A172 (cell line): ENCODE measurements at regions not wholly inside any gene's neighbourhood (a gene's known extent, or its start where the extent isn't known, plus 50 kb on each side); places are given as distances from the start of the nearest gene placed in this dataset.
"Not testable (repeated sequence)": the region's sequence is repeated elsewhere in the genome, so short reads cannot be mapped to it uniquely, and the experiment has no call there.

Source experiments
- DNase-seq: peaks from one replicate; pipeline ENCODE4 v3.0.0-alpha.2; 2015; ENCODE audit warnings: low spot score

DNA sequence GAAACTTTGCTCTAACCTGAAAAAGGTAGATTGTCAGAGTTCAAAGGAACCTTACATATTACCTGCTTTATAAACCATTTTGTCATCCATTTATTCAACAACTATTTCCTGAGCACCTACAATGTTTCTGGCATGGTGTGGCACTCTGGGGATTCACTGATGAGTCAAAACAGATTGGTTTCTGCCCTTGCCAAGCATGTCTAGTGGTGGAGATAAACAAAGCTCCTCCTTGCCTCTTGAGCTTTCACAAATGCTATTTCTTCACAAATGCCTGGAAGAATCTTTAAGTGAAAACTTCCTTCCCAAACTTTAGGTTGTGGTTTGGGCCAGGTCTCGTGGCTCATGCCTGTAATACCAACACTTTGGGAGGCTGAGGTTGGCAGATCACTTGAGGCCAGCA, 85.1 kb upstream of the RELN start:
- peak; percentile 2 for DNase-seq

DNA sequence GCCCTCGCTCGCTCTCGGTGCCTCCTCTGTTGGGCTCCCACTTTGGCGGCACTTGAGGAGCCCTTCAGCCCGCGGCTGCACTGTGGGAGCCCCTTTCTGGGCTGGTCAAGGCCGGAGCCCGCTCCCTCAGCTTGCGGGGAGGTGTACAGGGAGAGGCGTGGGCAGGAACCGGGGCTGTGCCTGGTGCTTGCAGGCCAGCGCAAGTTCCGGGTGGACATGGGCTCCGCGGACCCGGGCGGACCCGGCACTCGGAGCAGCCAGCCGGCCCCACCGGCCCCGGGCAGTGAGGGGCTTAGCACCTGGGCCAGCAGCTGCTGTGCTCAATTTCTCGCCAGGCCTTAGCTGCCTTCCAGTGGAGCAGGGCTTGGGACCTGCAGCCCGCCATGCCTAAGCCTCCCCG, 82.2 kb upstream of the RELN start:
- not testable (repeated sequence) for DNase-seq

DNA sequence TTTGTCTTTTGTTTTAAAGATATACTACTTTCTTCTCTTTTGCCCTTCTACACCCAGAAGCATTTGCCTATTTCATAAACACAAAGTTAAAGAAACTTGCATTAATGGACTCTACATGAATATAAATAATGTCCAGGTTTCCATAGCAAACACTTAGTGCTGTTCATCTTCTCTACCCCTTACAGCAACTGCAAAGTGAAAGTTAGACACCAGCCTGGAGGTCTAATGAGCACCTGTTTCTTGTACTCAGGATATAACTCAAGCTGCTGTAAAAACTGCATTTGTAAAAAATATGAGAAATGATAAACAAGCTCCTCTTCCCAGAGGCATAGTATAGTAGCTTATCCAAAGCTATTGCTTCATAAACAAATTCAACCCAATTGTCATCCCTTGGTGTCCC, 76.0 kb upstream of the RELN start:
- no peak for DNase-seq

DNA sequence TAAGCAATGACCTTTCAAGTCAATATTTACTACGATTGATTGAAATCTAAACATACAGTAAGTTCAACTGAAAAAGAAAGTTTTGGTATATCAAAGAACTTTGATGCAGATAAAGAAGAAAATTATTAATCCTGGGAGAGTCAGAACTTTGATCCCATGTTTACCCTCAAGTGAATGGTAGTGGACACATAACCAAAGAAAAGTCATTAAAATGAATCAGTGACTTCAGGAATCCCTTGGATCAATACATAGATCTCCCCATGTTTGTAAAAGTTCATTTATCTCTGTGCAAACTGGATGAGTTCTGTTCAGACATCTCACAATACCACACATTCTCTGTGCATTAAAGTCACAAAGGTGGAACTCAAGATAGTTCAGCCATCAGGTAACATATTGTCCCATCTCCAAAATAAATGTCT, 75.5 kb upstream of the RELN start:
- no peak for DNase-seq

DNA sequence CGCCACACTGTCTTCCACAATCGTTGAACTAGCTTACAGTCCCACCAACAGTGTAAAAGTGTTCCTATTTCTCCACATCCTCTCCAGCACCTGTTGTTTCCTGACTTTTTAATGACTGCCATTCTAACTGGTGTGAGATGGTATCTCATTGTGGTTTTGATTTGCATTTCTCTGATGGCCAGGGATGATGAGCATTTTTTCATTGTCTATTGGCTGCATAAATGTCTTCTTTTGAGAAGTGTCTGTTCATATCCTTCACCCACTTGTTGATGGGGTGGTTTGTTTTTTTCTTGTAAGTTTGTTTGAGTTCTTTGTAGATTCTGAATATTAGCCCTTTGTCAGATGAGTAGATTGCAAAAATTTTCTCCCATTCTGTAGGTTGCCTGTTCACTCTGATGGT, 74.3 kb upstream of the RELN start:
- DNase-seq, result not testable (repeated sequence)

DNA sequence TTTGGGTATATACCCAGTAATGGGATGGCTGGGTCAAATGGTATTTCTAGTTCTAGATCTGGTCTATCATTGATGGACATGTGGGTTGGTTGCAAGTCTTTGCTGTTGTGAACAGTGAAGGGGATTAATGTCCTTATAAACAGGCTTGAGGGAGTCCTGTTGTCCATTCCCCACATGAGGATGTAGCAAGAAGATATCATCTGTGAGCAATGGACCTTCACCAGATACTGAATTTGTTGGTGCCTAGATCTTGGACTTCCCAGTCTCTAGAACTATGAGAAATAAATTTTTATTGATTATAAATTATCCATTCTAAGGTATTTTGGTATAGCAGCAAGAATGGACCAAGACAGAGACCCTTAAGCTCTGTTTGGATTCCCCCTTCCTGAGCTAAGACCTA, 72.2 kb upstream of the RELN start:
- DNase-seq, result no peak

DNA sequence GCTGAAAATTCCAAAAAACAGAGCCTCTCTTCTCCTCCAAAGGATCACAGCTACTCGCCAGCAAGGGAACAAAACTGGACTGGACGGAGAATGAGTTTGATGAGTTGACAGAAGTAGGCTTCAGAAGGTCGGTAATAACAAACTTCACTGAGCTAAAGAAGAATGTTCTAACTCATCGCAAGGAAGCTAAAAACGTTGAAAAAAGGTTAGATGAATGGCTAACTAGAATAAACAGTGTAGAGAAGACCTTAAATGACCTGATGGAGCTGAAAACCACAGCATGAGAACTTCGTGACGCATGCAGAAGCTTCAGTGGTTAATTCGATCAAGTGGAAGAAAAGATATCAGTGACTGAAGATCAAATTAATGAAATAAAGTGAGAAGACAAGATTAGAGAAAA, 70.4 kb upstream of the RELN start:
- not testable (repeated sequence) for DNase-seq

DNA sequence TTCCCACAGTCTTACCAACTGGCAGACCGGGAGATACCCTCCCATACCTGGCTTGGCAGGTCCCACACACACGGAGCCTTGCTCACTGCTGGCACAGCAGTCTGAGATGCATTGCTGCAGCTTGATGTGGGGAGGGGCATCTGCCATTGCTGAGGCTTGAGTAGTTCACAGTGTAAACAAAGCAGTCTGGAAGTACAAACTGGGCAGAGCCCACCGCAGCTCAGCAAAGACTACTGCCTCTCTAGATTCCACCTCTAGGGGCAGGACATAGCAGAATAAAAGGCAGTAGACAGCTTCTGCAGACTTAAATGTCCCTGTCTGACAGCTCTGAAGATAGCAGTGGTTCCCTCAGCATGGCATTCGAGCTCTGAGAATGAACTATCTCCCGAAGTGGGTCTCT, 69.6 kb upstream of the RELN start:
- no peak for DNase-seq

DNA sequence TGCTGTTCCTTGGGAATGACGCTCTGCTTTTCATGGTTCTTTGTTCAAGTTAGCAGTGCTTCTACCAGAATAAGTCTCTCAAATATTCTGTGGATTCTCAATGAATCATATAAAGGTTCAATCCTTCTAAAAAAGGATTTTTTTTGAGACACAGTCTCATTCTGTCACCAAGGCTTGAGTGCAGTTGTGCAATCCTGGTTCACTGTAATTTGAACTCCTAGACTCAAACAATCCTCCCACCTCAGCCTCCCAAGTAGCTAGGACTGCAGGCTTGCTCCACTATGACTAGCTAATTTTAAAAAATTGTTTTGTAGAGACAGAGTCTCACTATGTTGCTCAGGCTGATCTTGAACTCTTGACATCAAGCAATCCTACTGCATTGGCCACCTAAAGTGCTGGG, 64.9 kb upstream of the RELN start:
- DNase-seq, result no peak

DNA sequence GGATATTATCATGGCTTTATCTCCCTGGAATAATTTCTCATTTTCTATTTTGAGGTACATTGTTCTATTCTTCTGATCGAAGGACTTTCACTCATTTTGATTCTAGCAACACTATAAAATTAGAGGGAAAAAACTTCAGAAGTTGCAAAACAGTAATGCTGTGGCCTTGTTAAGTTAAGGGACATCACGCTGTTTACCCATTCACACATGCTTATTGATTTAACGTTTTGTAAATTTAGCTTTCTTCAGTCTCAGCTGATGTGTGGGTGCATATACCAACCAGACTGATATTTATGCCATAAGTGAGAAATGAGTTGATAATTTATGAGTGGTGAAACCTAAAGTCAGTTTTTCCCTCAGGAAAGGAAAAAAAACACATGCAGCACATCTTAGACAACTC, 63.5 kb upstream of the RELN start:
- DNase-seq, result no peak

DNA sequence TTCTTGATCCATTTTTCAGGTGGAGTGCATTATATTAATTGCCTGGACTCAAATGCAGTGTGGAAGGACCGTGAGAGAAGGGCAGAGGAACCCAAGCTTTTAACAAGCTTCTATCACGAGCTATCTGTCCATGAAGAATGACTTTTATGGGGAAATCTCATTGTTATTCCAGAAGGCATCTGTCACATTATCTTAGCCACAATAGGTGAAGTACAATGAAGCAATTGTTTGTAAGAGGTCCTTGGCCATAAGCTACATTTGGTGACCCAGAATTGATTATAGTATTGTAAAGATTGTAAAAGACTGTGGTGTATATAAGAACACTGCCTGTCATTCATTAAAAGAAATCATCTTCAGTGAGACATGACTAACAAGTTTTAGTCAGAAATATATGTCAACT, 58.6 kb upstream of the RELN start:
- no peak for DNase-seq

DNA sequence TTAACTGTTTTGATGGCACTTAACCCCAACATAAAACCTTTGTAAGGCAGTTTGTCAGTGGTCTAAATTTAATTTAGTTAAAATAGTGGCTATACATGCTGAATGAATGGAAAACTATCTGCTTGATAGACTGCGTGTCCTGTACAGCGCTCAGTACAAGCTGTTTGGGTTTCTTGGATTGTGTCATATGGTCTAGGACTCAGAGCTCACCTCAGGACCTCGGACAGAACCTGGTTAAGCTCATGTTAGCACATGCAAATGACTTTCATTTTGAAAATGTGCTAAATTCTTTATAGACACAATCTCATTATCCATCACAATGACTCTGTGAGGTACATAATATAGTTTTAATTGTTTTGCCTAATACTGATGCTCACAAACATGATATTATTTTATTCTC, 55.7 kb upstream of the RELN start:
- DNase-seq, result peak; percentile 10

DNA sequence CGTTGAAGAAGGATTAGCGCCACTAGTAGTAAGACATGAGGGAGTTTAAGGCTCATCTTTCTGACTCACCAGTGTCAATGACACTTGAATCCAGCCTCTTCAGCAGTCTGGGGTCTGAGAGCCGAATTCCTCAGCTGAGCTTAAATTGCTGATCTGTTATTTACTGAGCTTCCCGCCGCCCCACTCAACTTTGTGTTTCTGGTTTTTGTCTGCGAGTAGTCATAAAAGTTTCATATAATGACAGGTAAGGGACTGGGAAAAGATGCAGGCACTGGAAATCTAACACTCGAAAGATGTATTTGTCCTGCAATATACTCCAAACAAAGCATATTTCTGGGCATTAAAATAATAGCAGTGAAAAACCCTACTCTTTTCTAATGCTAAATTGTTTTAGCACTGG, 51.2 kb upstream of the RELN start:
- no peak for DNase-seq

DNA sequence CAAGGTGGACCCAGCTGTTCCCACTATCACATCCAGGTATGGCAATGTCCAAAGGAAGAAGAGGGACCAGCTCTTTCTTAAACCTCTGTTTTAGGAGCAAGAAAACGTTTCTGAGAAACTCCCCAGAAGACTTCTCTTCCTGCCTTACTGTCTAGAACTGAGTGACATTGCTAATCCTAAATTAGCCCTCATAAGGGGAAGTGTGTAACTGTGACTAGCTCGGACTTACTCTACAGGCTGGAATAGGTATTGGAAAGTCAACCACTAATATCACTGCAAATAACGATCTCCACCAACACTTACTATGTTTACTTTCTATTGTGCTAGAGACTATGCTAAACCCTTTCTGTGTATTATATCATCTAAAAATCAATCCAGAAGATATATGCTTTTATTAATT, 49.9 kb upstream of the RELN start:
- no peak for DNase-seq
